HG02678 (cell line): ENCODE measurements at regions not wholly inside any gene's neighbourhood (a gene's known extent, or its start where the extent isn't known, plus 50 kb on each side); places are given as distances from the start of the nearest gene placed in this dataset.

Source experiments
- ATAC-seq: cut with Tn5 transposase; IDR thresholded peaks from one replicate; pipeline ENCODE4 v1.9.1; 2021; ENCODE audit warnings: mild to moderate bottlenecking, moderate library complexity; ENCODE audit not compliant: unreplicated experiment

GRCh38 chr5:120988941-120989340 is 524.8 kb downstream of the PRR16 start:
- ATAC-seq, result no peak

- no peak for ATAC-seq
These were observed 527.5 kb downstream of the PRR16 start for GRCh38 chr5:120991569-120991968.

GRCh38 chr5:120994112-120994511 is 530.0 kb downstream of the PRR16 start:
- ATAC-seq, result no peak

GRCh38 chr5:120999550-120999949 is 535.5 kb downstream of the PRR16 start:
- ATAC-seq, result no peak

- ATAC-seq, result no peak
These were observed 542.1 kb downstream of the PRR16 start for GRCh38 chr5:121006217-121006616.

- no peak for ATAC-seq
These were observed 543.9 kb downstream of the PRR16 start for GRCh38 chr5:121008041-121008440.

GRCh38 chr5:121009058-121009457 is 545.0 kb downstream of the PRR16 start:
- ATAC-seq, result no peak

GRCh38 chr5:121018004-121018403 is 553.9 kb downstream of the PRR16 start:
- no peak for ATAC-seq

- ATAC-seq, result no peak
These were observed 555.0 kb downstream of the PRR16 start for GRCh38 chr5:121019106-121019505.

GRCh38 chr5:121019734-121020133 is 555.6 kb downstream of the PRR16 start:
- ATAC-seq, result no peak

GRCh38 chr5:121021681-121022080 is 557.6 kb downstream of the PRR16 start:
- no peak for ATAC-seq

GRCh38 chr5:121024416-121025311 is 560.6 kb downstream of the PRR16 start:
- no peak for ATAC-seq

- no peak for ATAC-seq
These were observed 561.6 kb downstream of the PRR16 start for GRCh38 chr5:121025671-121026070.

GRCh38 chr5:121027636-121028035 is 563.5 kb downstream of the PRR16 start:
- ATAC-seq, result peak; percentile 62

- ATAC-seq, result no peak
These were observed 565.6 kb downstream of the PRR16 start for GRCh38 chr5:121029536-121030245.

GRCh38 chr5:121031491-121031890 is 567.4 kb downstream of the PRR16 start:
- no peak for ATAC-seq

GRCh38 chr5:121033334-121033733 is 569.2 kb downstream of the PRR16 start:
- ATAC-seq, result no peak

GRCh38 chr5:121038438-121038837 is 574.3 kb downstream of the PRR16 start:
- ATAC-seq, result no peak

- no peak for ATAC-seq
These were observed 585.9 kb downstream of the PRR16 start for GRCh38 chr5:121049971-121050370.

GRCh38 chr5:121053055-121053985 is 589.2 kb downstream of the PRR16 start:
- no peak for ATAC-seq

GRCh38 chr5:121055586-121055985 is 591.5 kb downstream of the PRR16 start:
- ATAC-seq, result no peak
